IPS DF 4.7 (cell line): ENCODE measurements at regions not wholly inside any gene's neighbourhood (a gene's known extent, or its start where the extent isn't known, plus 50 kb on each side); places are given as distances from the start of the nearest gene placed in this dataset.

Source experiments
- DNase-seq: peaks from one replicate; pipeline ENCODE4 v3.0.0-alpha.2; 2013; ENCODE audit warnings: low spot score; ENCODE audit errors: extremely low read depth

GRCh38 chr6:100181309-100181708, 187.3 kb upstream of the MCHR2 start:
- DNase-seq: no peak

- DNase-seq: no peak
These were observed 185.6 kb upstream of the MCHR2 start for GRCh38 chr6:100179576-100179975.

GRCh38 chr6:100177956-100178355, 183.9 kb upstream of the MCHR2 start:
- DNase-seq: no peak

- DNase-seq: no peak
These were observed 183.1 kb upstream of the MCHR2 start for GRCh38 chr6:100176951-100177710.

- DNase-seq: no peak
These were observed 182.4 kb upstream of the MCHR2 start for GRCh38 chr6:100176311-100176950.

- DNase-seq: no peak
These were observed 181.8 kb upstream of the MCHR2 start for GRCh38 chr6:100175814-100176310.

- no peak for DNase-seq
These were observed 179.2 kb upstream of the MCHR2 start for GRCh38 chr6:100173211-100173610.

- no peak for DNase-seq
These were observed 178.3 kb upstream of the MCHR2 start for GRCh38 chr6:100172322-100172713.

GRCh38 chr6:100171533-100172321, 177.7 kb upstream of the MCHR2 start:
- no peak for DNase-seq

GRCh38 chr6:100168148-100168547, 174.1 kb upstream of the MCHR2 start:
- no peak for DNase-seq

- no peak for DNase-seq
These were observed 173.6 kb upstream of the MCHR2 start for GRCh38 chr6:100167585-100167984.

- DNase-seq: no peak
These were observed 172.9 kb upstream of the MCHR2 start for GRCh38 chr6:100166956-100167355.

- no peak for DNase-seq
These were observed 171.4 kb upstream of the MCHR2 start for GRCh38 chr6:100165442-100165841.

GRCh38 chr6:100163035-100163434, 169.0 kb upstream of the MCHR2 start:
- DNase-seq: no peak

GRCh38 chr6:100161782-100162365, 167.9 kb upstream of the MCHR2 start:
- no peak for DNase-seq

GRCh38 chr6:100160930-100161329, 166.9 kb upstream of the MCHR2 start:
- no peak for DNase-seq

GRCh38 chr6:100155141-100155540, 161.1 kb upstream of the MCHR2 start:
- no peak for DNase-seq

- DNase-seq: no peak
These were observed 159.7 kb upstream of the MCHR2 start for GRCh38 chr6:100153636-100154275.

GRCh38 chr6:100152201-100152600, 158.2 kb upstream of the MCHR2 start:
- DNase-seq: no peak

GRCh38 chr6:100144991-100145390, 151.0 kb upstream of the MCHR2 start:
- DNase-seq: no peak

- DNase-seq: no peak
These were observed 144.5 kb upstream of the MCHR2 start for GRCh38 chr6:100138346-100139022.
